HG03354 (cell line): ENCODE measurements at regions not wholly inside any gene's neighbourhood (a gene's known extent, or its start where the extent isn't known, plus 50 kb on each side); places are given as distances from the start of the nearest gene placed in this dataset.

Experiments used
- ATAC-seq: cut with Tn5 transposase; IDR thresholded peaks from one replicate; pipeline ENCODE4 v1.9.1; 2021; ENCODE audit warnings: mild to moderate bottlenecking; ENCODE audit not compliant: unreplicated experiment, poor library complexity, severe bottlenecking

- no peak for ATAC-seq
These were observed 151.6 kb upstream of the TBX20 start for GRCh38 chr7:35405461-35405860.

DNA sequence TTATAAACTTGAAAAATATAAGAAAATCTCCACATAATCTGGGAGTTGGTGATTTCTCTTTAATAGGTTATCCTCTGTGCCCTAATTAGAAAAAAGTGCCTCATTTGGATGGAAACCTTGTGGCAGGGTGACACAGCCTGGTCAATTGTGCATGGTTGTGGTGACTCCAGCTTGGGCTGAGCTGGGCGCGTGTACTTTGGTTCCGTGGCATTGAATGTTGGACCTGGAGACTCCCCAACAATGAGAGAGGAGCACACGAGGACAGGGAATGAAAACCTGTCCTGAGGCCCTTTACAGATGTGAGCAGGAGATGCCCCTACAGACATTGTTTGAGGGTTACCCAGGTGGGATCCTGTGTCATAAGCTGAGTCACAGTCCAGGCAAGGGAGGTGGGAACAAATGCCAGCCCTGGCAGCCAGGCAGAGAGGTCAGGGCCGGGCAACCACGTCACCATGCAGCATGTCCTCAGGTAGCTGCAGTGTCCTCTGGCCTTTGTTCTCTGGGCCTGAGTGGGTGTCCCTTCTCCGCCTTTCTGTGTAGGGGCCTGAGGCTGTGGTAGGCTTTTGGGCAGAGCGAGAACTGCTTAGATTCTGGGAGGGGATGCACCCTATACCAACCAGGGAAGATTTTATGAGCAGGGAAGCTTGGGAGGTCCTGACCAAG lies 147.4 kb upstream of the TBX20 start:
- no peak for ATAC-seq

DNA sequence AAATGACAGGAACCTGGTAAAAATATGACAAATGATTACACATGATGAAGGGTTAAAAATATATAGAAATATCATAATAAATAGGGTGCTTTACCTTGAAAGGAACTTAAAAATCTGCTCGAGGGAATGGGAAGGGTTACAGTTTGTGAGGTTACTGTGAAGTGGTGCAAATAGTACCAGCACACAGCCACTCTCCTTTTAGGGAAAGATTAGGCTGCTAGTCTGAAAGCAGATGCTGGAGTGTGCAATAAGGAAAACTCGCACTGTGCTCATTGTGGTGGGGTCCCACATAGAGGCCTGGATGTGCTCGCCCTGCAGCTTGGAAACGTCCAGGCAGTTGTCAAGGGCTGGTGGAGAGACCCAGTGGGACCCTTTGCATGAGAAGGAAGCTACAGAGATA lies 145.9 kb upstream of the TBX20 start:
- no peak for ATAC-seq

DNA sequence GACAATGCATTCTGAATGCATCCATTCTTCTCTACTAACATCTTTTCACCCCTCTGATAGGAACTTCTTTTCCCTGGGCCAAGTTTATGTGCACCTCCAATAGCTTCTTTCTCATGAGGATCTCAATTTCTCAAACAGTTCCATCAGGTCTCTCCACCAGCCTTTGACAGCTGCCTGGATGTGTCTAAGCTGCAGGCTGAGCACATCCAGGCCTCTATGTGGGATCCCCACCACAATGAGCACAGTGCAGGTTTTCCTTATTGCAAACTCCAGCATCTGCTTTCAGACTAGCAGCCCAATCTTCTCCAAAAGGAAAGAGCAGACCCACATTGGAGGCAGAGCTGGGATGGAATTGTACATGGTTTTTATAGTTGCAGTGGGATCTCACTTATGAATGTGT lies 145.3 kb upstream of the TBX20 start:
- no peak for ATAC-seq

DNA sequence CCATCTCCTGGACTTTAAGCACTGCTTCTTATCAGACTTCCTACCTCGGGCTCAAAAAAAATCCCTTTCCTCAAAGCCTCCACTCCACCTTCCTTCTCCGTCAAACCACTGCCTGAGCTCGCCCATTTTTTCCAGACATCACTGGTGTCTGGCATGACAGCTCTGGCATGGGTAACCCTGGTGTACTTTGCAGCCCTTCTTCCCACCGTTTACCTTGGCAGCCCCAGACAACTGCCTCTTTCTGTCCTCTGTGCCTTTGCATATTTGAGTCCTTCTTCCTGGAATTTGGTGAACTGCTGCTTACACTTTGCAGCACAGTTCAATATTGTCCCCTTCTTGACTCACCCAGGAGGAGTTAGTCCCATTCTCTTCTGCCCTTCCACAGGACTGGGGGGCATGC lies 144.6 kb upstream of the TBX20 start:
- ATAC-seq = no peak

- ATAC-seq = no peak
These were observed 136.2 kb upstream of the TBX20 start for GRCh38 chr7:35390146-35390545.

DNA sequence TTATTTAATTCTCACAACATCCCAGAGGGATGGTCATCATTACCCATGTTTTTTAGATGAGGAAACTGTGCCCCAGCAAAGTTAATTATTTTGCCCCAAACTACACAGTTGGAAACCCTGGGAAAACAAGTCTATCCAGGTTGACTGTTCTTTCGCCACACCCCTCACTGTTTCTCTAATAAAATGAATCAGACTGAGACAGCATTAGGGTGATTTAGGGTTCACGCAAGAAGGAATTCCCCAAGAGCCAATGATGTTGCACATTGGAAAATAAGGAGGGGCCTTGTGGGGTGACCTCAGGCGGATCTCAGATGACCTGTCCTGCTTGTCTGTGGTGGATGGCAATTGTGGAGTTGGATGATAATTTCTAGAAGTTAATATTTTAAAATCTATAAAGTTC lies 135.7 kb upstream of the TBX20 start:
- no peak for ATAC-seq

DNA sequence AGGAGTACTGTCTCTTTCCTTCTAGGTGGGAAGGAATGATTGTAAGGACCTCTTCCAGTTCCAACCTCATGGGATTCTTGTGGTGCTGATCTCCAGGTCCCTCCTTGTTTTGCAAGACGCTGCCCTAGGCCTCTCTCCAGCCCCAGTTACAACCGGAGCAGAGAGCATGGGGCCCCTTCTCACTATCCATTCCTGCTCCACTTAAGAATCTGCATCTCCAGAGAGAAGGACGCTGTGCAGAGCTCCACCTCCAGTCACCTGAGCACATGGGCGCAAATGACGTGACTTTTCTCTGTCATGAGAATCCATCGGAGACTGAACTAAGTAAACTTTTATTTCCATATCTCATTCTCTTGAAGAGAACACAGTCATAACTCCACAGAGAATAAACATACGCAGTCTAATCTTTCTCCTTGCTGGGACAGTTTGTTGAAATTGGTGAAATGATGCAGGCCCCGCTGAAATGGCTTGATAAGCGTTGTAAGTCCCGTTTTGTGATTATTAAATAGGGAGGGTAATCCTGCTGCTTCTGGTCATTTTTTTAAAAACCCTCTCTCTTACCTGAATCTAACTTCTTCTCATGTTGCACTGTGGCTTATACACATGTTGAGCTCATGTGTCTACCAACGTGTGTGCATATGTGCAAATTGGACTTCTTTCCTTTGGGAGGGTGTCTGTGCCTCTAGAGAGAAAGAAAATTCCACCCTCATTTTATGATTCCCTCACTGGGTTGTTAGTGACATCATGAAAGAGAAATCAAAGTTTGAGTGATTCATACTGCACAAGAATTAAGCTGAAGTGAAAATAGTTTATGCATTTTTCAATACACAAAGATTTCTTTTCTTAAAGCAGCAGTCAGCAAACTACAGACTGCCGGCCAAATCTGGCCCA lies 133.2 kb upstream of the TBX20 start:
- no peak for ATAC-seq

DNA sequence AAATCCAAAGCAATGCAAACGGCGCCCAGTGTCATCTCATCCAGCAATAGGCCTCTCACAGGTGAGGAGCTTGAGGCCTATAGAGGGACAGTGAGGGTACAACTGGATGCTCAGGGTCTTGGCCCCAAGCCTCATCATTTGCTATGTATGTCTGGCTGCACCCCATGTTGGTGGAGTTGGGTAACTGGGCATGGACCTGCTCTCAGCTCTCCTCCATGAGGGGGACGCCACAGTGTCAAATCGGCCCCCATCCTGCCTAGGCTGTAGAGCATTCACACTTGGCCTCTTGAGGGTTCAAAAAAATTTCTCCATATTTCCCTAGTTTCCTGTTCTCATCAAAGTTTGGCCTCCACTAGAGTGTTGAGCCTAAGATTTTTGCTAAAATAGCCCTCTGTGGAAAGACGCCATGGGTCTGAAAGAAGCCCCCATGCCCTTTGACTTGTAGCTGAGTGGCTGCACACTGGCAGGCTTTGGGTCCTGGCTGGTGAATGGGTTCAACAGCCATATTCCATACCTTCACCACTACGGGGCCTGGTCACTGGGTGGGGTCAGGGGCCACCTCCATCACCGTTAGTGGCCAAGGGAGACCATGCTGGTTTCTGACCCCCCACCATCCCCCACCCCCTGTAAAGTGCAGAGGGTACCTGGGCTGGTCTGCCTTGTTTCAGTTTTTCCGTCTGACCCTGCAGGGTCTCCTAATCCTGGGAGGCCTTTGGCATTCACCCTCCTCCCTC lies 132.3 kb upstream of the TBX20 start:
- ATAC-seq = no peak

- ATAC-seq = no peak
These were observed 131.1 kb upstream of the TBX20 start for GRCh38 chr7:35384761-35385700.

- ATAC-seq = no peak
These were observed 126.9 kb upstream of the TBX20 start for GRCh38 chr7:35380739-35381224.

DNA sequence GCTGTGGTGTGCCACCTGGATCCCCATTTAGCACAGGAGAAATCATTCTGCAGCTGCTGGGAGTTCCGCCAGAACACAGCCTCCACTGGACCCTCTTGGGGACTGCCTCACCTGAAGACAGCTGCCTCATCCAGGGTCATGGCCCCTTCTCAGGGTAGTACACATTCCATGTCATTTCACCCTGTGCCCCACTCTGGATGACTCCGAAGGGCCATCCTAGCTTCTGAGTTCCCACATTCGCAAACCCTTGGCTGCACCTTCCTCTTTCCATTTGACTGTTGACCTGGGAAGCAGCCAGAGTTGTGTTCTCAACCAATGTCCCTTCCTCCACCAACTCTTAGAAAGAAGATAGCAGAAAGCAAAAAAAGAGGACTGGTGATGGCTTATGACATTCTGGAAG lies 125.6 kb upstream of the TBX20 start:
- ATAC-seq = no peak

GRCh38 chr7:35375516-35375915 lies 121.6 kb upstream of the TBX20 start:
- ATAC-seq = no peak

DNA sequence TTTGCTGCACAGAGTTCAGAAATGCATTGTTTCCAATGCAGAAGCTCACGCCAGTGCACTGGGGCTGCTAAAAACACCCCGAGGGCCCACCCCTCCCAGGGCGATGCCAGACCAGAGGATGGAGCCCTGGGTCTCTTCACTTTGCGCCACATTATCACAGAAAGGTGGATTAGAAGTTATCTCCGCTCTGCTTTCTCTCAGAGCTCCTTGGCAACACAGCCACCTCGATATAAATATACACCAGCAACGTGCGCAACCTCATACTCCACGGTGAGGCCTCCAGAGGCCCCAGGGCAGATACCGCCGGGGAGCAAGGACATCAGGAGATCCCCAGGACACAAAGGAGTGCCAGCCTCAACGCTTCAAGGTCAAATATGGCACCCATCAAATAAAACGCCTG lies 121.0 kb upstream of the TBX20 start:
- ATAC-seq = no peak

GRCh38 chr7:35371221-35371620 lies 117.3 kb upstream of the TBX20 start:
- no peak for ATAC-seq

GRCh38 chr7:35370687-35371086 lies 116.8 kb upstream of the TBX20 start:
- ATAC-seq = no peak

GRCh38 chr7:35366167-35367155 lies 112.6 kb upstream of the TBX20 start:
- ATAC-seq = no peak

- ATAC-seq = no peak
These were observed 111.6 kb upstream of the TBX20 start for GRCh38 chr7:35365523-35365922.
